ENCODE measurements at regions not wholly inside any gene's neighbourhood (a gene's known extent, or its start where the extent isn't known, plus 50 kb on each side); places are given as distances from the start of the nearest gene placed in this dataset.

GRCh38 chr22:47678636-47679287, 916.3 kb downstream of the TBC1D22A start:
- H3K9me3 Mint-ChIP-seq = peaks cover 4 to 12% (median 7%) of the 10 kb centered on the region in 5 donors

DNA sequence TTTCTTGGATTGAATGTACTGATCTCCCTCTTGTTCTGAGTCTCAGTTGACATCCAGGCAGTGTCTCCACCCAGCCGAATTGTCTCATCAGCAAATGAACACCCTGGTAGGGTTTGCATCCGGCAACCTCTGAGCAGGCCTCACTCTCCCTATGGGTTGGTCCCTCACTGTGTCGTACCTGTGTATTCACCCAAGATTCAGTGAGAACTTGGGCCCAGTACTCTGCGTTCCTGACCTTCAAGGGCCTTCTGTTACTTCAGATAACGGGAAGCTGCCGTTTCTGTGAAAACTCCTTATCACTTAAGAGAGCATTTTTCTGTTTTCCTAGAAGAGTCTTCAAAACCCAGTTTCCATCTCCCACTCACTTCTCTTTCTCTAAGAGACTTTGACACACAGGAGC, 915.6 kb downstream of the TBC1D22A start:
- Mint-ChIP-seq H3K4me1 (no peaks in the 10 kb centered on the region), H3K9me3 (peaks cover 0 to 13% (median 3%) of the 10 kb centered on the region in 5 donors), H3K27me3 (peaks cover 6 to 13% of the 10 kb centered on the region in 2 donors), H3K4me3 (no peak overlapping the region), H3K36me3 (no peaks in the 10 kb centered on the region), H3K27ac (no peak overlapping the region)
- no peak for DNase-seq
- Histone ChIP-seq H3K36me3 (ENCODE audit: insufficient read depth, low read length) (no peaks in the 10 kb centered on the region), H3K27me3 (ENCODE audit: insufficient read depth, low read length, poor library complexity, severe bottlenecking) (no peaks in the 10 kb centered on the region), H3K4me3 (ENCODE audit: low read length) (no peak overlapping the region), H3K27ac (ENCODE audit: low read depth, low read length) (no peak overlapping the region), H3K9me3 (ENCODE audit: low read length) (no peaks in the 10 kb centered on the region), H3K4me1 (ENCODE audit: insufficient read depth, low read length) (no peaks in the 10 kb centered on the region)
- POLR2A ChIA-PET = interaction anchor here (0.6 kb wide), 1 partner anchor 46 kb away, joined by 3 read pairs; no protein-coding TSS in a partner anchor
- CTCF ChIA-PET = no interaction called here

More at GRCh38 chr22:47678636-47679287, 916.3 kb downstream of the TBC1D22A start:
- Histone ChIP-seq H3K4me3 (ENCODE audit: low read length) (no peak overlapping the region), H3K27me3 (ENCODE audit: insufficient read depth, low read length, poor library complexity, severe bottlenecking) (no peaks in the 10 kb centered on the region), H3K4me1 (ENCODE audit: insufficient read depth, low read length) (no peaks in the 10 kb centered on the region), H3K36me3 (ENCODE audit: insufficient read depth, low read length) (no peaks in the 10 kb centered on the region), H3K9me3 (ENCODE audit: low read length) (no peaks in the 10 kb centered on the region), H3K27ac (ENCODE audit: low read depth, low read length) (no peak overlapping the region)
- DNase-seq = no peak
- Mint-ChIP-seq H3K4me3 (no peak overlapping the region), H3K4me1 (no peaks in the 10 kb centered on the region), H3K36me3 (peaks cover 0 to 2% (median 0%) of the 10 kb centered on the region in 3 donors), H3K27ac (no peak overlapping the region), H3K27me3 (peaks cover 7 to 14% of the 10 kb centered on the region in 2 donors)
- ChIA-PET POLR2A (no interaction called here), CTCF (no interaction called here)

- Mint-ChIP-seq H3K4me3 (no peak overlapping the region), H3K27ac (no peak overlapping the region), H3K4me1 (no peaks in the 10 kb centered on the region), H3K27me3 (peaks cover 6 to 8% of the 10 kb centered on the region in 2 donors), H3K36me3 (no peaks in the 10 kb centered on the region), H3K9me3 (peaks cover 0 to 8% (median 2%) of the 10 kb centered on the region in 5 donors)
- Histone ChIP-seq H3K4me1 (ENCODE audit: insufficient read depth, low read length) (no peaks in the 10 kb centered on the region), H3K27me3 (ENCODE audit: insufficient read depth, low read length, poor library complexity, severe bottlenecking) (no peaks in the 10 kb centered on the region), H3K27ac (ENCODE audit: low read depth, low read length) (no peak overlapping the region), H3K4me3 (ENCODE audit: low read length) (no peak overlapping the region), H3K36me3 (ENCODE audit: insufficient read depth, low read length) (no peaks in the 10 kb centered on the region), H3K9me3 (ENCODE audit: low read length) (no peaks in the 10 kb centered on the region)
- POLR2A ChIA-PET = no interaction called here
- CTCF ChIA-PET = no interaction called here
- no peak for DNase-seq
These were observed 914.2 kb downstream of the TBC1D22A start for GRCh38 chr22:47676685-47677084.

- CTCF ChIA-PET = no interaction called here
- no peak overlapping the region for H3K27ac ChIP-seq (ENCODE audit: low read depth, low read length)
- no peaks in the 10 kb centered on the region for H3K27me3 ChIP-seq (ENCODE audit: insufficient read depth, low read length, poor library complexity, severe bottlenecking)
- peaks cover 0 to 2% of the 10 kb centered on the region in 2 donors for H3K27me3 Mint-ChIP-seq
- no peaks in the 10 kb centered on the region for H3K36me3 ChIP-seq (ENCODE audit: insufficient read depth, low read length)
- H3K4me1 Mint-ChIP-seq = no peaks in the 10 kb centered on the region
- no peaks in the 10 kb centered on the region for H3K36me3 Mint-ChIP-seq
- no peak overlapping the region for H3K4me3 Mint-ChIP-seq
- no peak overlapping the region for H3K4me3 ChIP-seq (ENCODE audit: low read length)
- H3K9me3 ChIP-seq (ENCODE audit: low read length) = no peaks in the 10 kb centered on the region
- POLR2A ChIA-PET = no interaction called here
- no peak overlapping the region for H3K27ac Mint-ChIP-seq
- no peaks in the 10 kb centered on the region for H3K4me1 ChIP-seq (ENCODE audit: insufficient read depth, low read length)
- peaks cover 0 to 7% (median under 1%) of the 10 kb centered on the region in 5 donors for H3K9me3 Mint-ChIP-seq
- no peak for DNase-seq
These were observed 912.1 kb downstream of the TBC1D22A start for GRCh38 chr22:47674600-47674999.

DNA sequence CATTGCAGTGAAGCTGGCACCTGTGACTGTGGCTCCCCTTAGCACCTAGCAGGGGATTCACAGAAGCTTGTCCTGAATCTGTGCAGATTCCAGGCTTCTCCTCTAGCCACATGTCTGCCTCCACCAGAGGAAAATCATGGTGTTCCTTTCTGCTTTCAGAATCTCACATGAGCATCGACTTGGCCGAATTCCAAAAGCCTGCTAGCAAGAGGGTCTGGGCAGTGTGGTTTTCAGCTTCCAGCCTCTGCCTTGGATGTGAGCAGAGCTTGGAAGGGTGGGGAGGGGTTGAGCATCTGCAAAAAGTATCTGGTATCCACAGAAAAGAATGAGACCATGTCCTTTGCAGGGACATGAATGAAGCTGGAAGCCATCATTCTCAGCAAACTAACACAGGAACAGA, 911.1 kb downstream of the TBC1D22A start:
- H3K36me3 ChIP-seq (ENCODE audit: insufficient read depth, low read length) = no peaks in the 10 kb centered on the region
- H3K9me3 Mint-ChIP-seq = peaks cover 0 to 9% (median 0%) of the 10 kb centered on the region in 5 donors
- H3K27ac Mint-ChIP-seq = no peak overlapping the region
- POLR2A ChIA-PET = no interaction called here
- no peak overlapping the region for H3K4me3 ChIP-seq (ENCODE audit: low read length)
- no peaks in the 10 kb centered on the region for H3K4me1 Mint-ChIP-seq
- DNase-seq = no peak
- no peak overlapping the region for H3K27ac ChIP-seq (ENCODE audit: low read depth, low read length)
- no peaks in the 10 kb centered on the region for H3K4me1 ChIP-seq (ENCODE audit: insufficient read depth, low read length)
- no peak overlapping the region for H3K4me3 Mint-ChIP-seq
- H3K27me3 ChIP-seq (ENCODE audit: insufficient read depth, low read length, poor library complexity, severe bottlenecking) = no peaks in the 10 kb centered on the region
- CTCF ChIA-PET = no interaction called here
- H3K9me3 ChIP-seq (ENCODE audit: low read length) = no peaks in the 10 kb centered on the region
- no peaks in the 10 kb centered on the region for H3K36me3 Mint-ChIP-seq
- peaks cover 0 to 2% of the 10 kb centered on the region in 2 donors for H3K27me3 Mint-ChIP-seq

DNA sequence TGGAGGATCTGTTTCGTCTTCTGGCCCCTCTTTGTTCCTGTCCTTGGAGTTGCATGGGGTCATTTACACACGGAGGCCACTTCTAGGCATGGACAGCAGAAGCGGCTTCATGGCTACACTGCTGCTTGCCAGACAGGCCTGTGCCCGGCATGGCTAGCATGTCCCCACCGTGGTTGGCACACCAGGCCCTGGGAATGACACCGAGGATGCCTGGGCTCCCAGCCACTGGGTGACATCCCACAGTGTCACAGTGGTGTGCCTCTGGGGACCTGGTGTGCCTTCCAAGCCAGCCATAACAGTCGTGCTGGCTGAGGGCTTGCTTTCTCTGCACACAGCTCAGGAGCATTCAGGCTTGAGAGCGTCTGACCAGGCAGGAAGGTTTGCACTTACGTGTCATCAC, 910.1 kb downstream of the TBC1D22A start:
- no peaks in the 10 kb centered on the region for H3K9me3 ChIP-seq (ENCODE audit: low read length)
- peaks cover 0 to 9% (median 1%) of the 10 kb centered on the region in 5 donors for H3K9me3 Mint-ChIP-seq
- CTCF ChIA-PET = no interaction called here

GRCh38 chr22:47665151-47665550, 902.7 kb downstream of the TBC1D22A start:
- Mint-ChIP-seq H3K27ac (no peak overlapping the region), H3K27me3 (peaks cover 0 to 1% of the 10 kb centered on the region in 2 donors), H3K4me3 (no peak overlapping the region), H3K4me1 (no peaks in the 10 kb centered on the region), H3K9me3 (peaks cover 0 to 7% (median 1%) of the 10 kb centered on the region in 5 donors), H3K36me3 (no peaks in the 10 kb centered on the region)
- Histone ChIP-seq H3K9me3 (ENCODE audit: low read length) (no peaks in the 10 kb centered on the region), H3K27me3 (ENCODE audit: insufficient read depth, low read length, poor library complexity, severe bottlenecking) (no peaks in the 10 kb centered on the region), H3K36me3 (ENCODE audit: insufficient read depth, low read length) (no peaks in the 10 kb centered on the region), H3K4me1 (ENCODE audit: insufficient read depth, low read length) (no peaks in the 10 kb centered on the region), H3K27ac (ENCODE audit: low read depth, low read length) (no peak overlapping the region), H3K4me3 (ENCODE audit: low read length) (no peak overlapping the region)
- ChIA-PET POLR2A (no interaction called here), CTCF (no interaction called here)
- no peak for DNase-seq

More for the DNA sequence above, 910.1 kb downstream of the TBC1D22A start:
- no peak overlapping the region for H3K27ac ChIP-seq (ENCODE audit: low read depth, low read length)
- Mint-ChIP-seq H3K36me3 (no peaks in the 10 kb centered on the region), H3K27me3 (peaks cover 0 to 2% of the 10 kb centered on the region in 2 donors), H3K4me1 (no peaks in the 10 kb centered on the region), H3K4me3 (no peak overlapping the region), H3K27ac (no peak overlapping the region)
- no peak overlapping the region for H3K4me3 ChIP-seq (ENCODE audit: low read length)
- POLR2A ChIA-PET = no interaction called here
- no peaks in the 10 kb centered on the region for H3K36me3 ChIP-seq (ENCODE audit: insufficient read depth, low read length)
- H3K4me1 ChIP-seq (ENCODE audit: insufficient read depth, low read length) = no peaks in the 10 kb centered on the region
- no peak for DNase-seq
- H3K27me3 ChIP-seq (ENCODE audit: insufficient read depth, low read length, poor library complexity, severe bottlenecking) = no peaks in the 10 kb centered on the region

GRCh38 chr22:47663615-47664605, 901.5 kb downstream of the TBC1D22A start:
- Mint-ChIP-seq H3K9me3 (peaks cover 0 to 3% (median 0%) of the 10 kb centered on the region in 5 donors), H3K4me1 (no peaks in the 10 kb centered on the region), H3K27ac (no peak overlapping the region), H3K27me3 (peaks cover 0 to 1% of the 10 kb centered on the region in 2 donors), H3K4me3 (no peak overlapping the region), H3K36me3 (no peaks in the 10 kb centered on the region)
- no peak for DNase-seq
- Histone ChIP-seq H3K9me3 (ENCODE audit: low read length) (no peaks in the 10 kb centered on the region), H3K27ac (ENCODE audit: low read depth, low read length) (no peak overlapping the region), H3K27me3 (ENCODE audit: insufficient read depth, low read length, poor library complexity, severe bottlenecking) (no peaks in the 10 kb centered on the region), H3K4me3 (ENCODE audit: low read length) (no peak overlapping the region), H3K4me1 (ENCODE audit: insufficient read depth, low read length) (no peaks in the 10 kb centered on the region), H3K36me3 (ENCODE audit: insufficient read depth, low read length) (no peaks in the 10 kb centered on the region)
- ChIA-PET POLR2A (no interaction called here), CTCF (no interaction called here)

All from CD8-positive, alpha-beta memory T cell (primary cell).